Colonic mucosa (tissue), 4 donors: ENCODE measurements at regions not wholly inside any gene's neighbourhood (a gene's known extent, or its start where the extent isn't known, plus 50 kb on each side); places are given as distances from the start of the nearest gene placed in this dataset.

Experiments used
- DNase-seq: peaks from one replicate; pipeline ENCODE4 v3.0.0-alpha.2; 2020
- H3K27ac ChIP-seq: fragments of 200-600 bp; one replicate; pipeline ENCODE4 v1.8.0; 2021
- H3K27me3 ChIP-seq: fragments of 200-600 bp; one replicate; pipeline ENCODE4 v1.8.0; 2021
- H3K36me3 ChIP-seq: fragments of 200-600 bp; one replicate; pipeline ENCODE4 v1.8.0; 2021
- H3K4me1 ChIP-seq: fragments of 200-600 bp; one replicate; pipeline ENCODE4 v1.8.0; 2021; ENCODE audit warnings: mild to moderate bottlenecking
- H3K4me3 ChIP-seq: fragments of 200-600 bp; one replicate; pipeline ENCODE4 v1.8.0; 2021
- H3K9ac ChIP-seq, 2 donors: one replicate each; pipeline ENCODE4 v1.7.0; 2013; ENCODE audit warnings: control low read depth in 2 of 2, low read depth in 2 of 2, low read length in 2 of 2
- H3K9me3 ChIP-seq: fragments of 200-600 bp; one replicate; pipeline ENCODE4 v1.8.0; 2021
- intact Hi-C: fragments of 100-400 bp; cut with DNase I; formaldehyde crosslinking; loops from one replicate; pipeline ENCODE4 v1.14.1; 2022
- TF ChIP-seq, protein P1 (sequence below): fragments of 200-600 bp; IDR thresholded peaks from one replicate; pipeline ENCODE4 v1.8.0; 2022; ENCODE audit warnings: antibody characterized with exemption, mild to moderate bottlenecking
- donor health status: healthy.
- donor health status: DM: no; HTN: no; CAD: no.
- donor health status: DM: no; HTN: no; CAD: no.

GRCh38 chr2:241994556-241995213 is 125.2 kb downstream of the RTP5 start:
- Histone ChIP-seq H3K4me3 (no peak overlapping the region), H3K27ac (no peak overlapping the region), H3K27me3 (no peaks in the 10 kb centered on the region), H3K9ac (no peak overlapping the region), H3K9me3 (no peaks in the 10 kb centered on the region), H3K36me3 (no peaks in the 10 kb centered on the region), H3K4me1 (no peaks in the 10 kb centered on the region)
- intact Hi-C loops: no loop called here
- no peak for DNase-seq
- TF ChIP-seq, protein P1, sequence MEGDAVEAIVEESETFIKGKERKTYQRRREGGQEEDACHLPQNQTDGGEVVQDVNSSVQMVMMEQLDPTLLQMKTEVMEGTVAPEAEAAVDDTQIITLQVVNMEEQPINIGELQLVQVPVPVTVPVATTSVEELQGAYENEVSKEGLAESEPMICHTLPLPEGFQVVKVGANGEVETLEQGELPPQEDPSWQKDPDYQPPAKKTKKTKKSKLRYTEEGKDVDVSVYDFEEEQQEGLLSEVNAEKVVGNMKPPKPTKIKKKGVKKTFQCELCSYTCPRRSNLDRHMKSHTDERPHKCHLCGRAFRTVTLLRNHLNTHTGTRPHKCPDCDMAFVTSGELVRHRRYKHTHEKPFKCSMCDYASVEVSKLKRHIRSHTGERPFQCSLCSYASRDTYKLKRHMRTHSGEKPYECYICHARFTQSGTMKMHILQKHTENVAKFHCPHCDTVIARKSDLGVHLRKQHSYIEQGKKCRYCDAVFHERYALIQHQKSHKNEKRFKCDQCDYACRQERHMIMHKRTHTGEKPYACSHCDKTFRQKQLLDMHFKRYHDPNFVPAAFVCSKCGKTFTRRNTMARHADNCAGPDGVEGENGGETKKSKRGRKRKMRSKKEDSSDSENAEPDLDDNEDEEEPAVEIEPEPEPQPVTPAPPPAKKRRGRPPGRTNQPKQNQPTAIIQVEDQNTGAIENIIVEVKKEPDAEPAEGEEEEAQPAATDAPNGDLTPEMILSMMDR: no peak

DNA sequence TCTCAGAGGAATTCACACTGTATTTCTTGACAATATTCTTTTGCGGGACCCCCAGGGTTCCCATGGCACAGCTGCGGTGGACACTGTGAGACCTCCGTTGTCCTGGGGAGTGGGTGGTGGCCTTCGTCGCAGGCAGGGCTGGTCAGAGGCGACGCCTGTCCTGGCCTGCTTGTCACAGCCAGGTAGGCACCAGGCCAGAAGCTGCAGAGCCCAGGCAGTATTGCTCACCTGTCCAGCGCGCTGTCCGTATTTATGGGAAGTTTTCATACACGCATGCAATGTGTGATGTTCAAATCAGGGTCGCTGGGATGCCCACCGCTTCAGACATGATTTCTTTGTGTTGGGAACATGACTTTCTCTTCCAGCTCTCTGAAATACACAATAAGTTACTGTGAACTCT is 126.6 kb downstream of the RTP5 start:
- H3K36me3 ChIP-seq: no peaks in the 10 kb centered on the region
- H3K4me1 ChIP-seq: no peaks in the 10 kb centered on the region
- no peaks in the 10 kb centered on the region for H3K9me3 ChIP-seq
- DNase-seq: no peak
- TF ChIP-seq, protein P1: no peak
- H3K27me3 ChIP-seq: no peaks in the 10 kb centered on the region
- intact Hi-C loops: no loop called here
- no peak overlapping the region for H3K4me3 ChIP-seq
- H3K27ac ChIP-seq: no peak overlapping the region
- H3K9ac ChIP-seq: no peak overlapping the region

DNA sequence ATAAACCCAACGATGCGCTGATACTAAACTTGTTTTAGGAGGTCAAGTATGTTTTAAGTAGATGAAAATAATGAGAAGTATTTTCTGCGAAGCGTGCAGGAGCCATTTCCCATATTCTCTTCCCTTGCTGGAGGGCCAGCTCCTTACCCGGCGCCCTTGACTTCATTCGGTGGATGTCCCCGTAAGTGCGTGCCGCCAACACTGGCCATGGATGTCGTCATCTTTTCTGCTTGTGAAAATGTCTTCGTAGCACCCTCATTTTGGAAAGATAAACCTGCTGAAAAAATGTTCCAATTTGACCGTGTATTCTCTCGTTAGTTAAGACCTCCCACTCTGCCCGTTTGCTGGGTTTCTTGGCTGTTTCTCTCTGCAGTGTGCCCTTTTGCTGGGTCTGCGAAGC is 127.5 kb downstream of the RTP5 start:
- Histone ChIP-seq H3K9ac (no peak overlapping the region), H3K27me3 (no peaks in the 10 kb centered on the region), H3K36me3 (no peaks in the 10 kb centered on the region), H3K4me1 (no peaks in the 10 kb centered on the region), H3K4me3 (no peak overlapping the region), H3K27ac (no peak overlapping the region), H3K9me3 (no peaks in the 10 kb centered on the region)
- DNase-seq: no peak
- intact Hi-C loops: no loop called here
- TF ChIP-seq, protein P1: no peak

- TF ChIP-seq, protein P1: no peak
- Histone ChIP-seq H3K9me3 (no peaks in the 10 kb centered on the region), H3K27ac (no peak overlapping the region), H3K9ac (no peak overlapping the region), H3K36me3 (no peaks in the 10 kb centered on the region), H3K27me3 (no peaks in the 10 kb centered on the region), H3K4me3 (no peak overlapping the region), H3K4me1 (no peaks in the 10 kb centered on the region)
- intact Hi-C loops: no loop called here
- DNase-seq: no peak
Observed at GRCh38 chr2:241999184-241999583, 129.7 kb downstream of the RTP5 start.

GRCh38 chr2:242001853-242002252 is 132.3 kb downstream of the RTP5 start:
- intact Hi-C loops: no loop called here
- TF ChIP-seq, protein P1: no peak
- H3K4me3 ChIP-seq: no peak overlapping the region

More at GRCh38 chr2:242001853-242002252, 132.3 kb downstream of the RTP5 start:
- no peak for DNase-seq
- no peak overlapping the region for H3K27ac ChIP-seq
- no peaks in the 10 kb centered on the region for H3K4me1 ChIP-seq
- H3K36me3 ChIP-seq: no peaks in the 10 kb centered on the region
- H3K27me3 ChIP-seq: no peaks in the 10 kb centered on the region
- H3K9me3 ChIP-seq: no peaks in the 10 kb centered on the region
- H3K9ac ChIP-seq: no peak overlapping the region
